Esophagus (tissue), 2 donors: ENCODE measurements at regions not wholly inside any gene's neighbourhood (a gene's known extent, or its start where the extent isn't known, plus 50 kb on each side); places are given as distances from the start of the nearest gene placed in this dataset.
A peak's percentile ranks its signal among the peaks of the same experiment; 100 is the strongest.
"Not testable (repeated sequence)": the region's sequence is repeated elsewhere in the genome, so short reads cannot be mapped to it uniquely, and the experiment has no call there.

Experiments used
- H3K27ac ChIP-seq, 2 donors: one replicate each; pipeline ENCODE4 v1.5.1; 2013; ENCODE audit warnings: low read depth in 2 of 2, mild to moderate bottlenecking in 2 of 2, inconsistent platforms in 1 of 2, low read length in 1 of 2, moderate library complexity in 1 of 2
- H3K27me3 ChIP-seq, 2 donors: one replicate each; pipeline ENCODE4 v1.6.1; 2013; ENCODE audit warnings: low read length in 2 of 2, control low read depth in 1 of 2, mild to moderate bottlenecking in 1 of 2; ENCODE audit not compliant: insufficient read depth in 2 of 2, control insufficient read depth in 1 of 2
- H3K36me3 ChIP-seq, 2 donors: one replicate each; pipeline ENCODE4 v1.6.1; 2013; ENCODE audit warnings: low read length in 1 of 2; ENCODE audit not compliant: control insufficient read depth in 2 of 2, insufficient read depth in 2 of 2
- H3K4me1 ChIP-seq, 2 donors: one replicate each; pipeline ENCODE4 v1.6.1; 2013; ENCODE audit warnings: low read length in 1 of 2; ENCODE audit not compliant: control insufficient read depth in 2 of 2, insufficient read depth in 2 of 2
- H3K4me3 ChIP-seq, 2 donors: one replicate each; pipeline ENCODE4 v1.5.1; 2013; ENCODE audit warnings: low read length in 2 of 2, mild to moderate bottlenecking in 2 of 2, low read depth in 1 of 2, moderate library complexity in 1 of 2
- H3K9me3 ChIP-seq, 2 donors: one replicate each; pipeline ENCODE4 v1.6.1; 2013; ENCODE audit warnings: mild to moderate bottlenecking in 2 of 2, low read depth in 1 of 2, low read length in 1 of 2, moderate library complexity in 1 of 2; ENCODE audit not compliant: control insufficient read depth in 2 of 2, insufficient read depth in 1 of 2
- WGBS, 2 donors: extraction: QIAGEN DNeasy Blood & Tissue Kit; methylation state at CpG; one replicate each; pipeline ENCODE4 v1.1.7; 2013; 5-methylcytosine and 5-hydroxymethylcytosine counted together
- donor health status: healthy with polysubstance abuse.
- donor health status: Bipolar disorder and iron deficiency.

DNA sequence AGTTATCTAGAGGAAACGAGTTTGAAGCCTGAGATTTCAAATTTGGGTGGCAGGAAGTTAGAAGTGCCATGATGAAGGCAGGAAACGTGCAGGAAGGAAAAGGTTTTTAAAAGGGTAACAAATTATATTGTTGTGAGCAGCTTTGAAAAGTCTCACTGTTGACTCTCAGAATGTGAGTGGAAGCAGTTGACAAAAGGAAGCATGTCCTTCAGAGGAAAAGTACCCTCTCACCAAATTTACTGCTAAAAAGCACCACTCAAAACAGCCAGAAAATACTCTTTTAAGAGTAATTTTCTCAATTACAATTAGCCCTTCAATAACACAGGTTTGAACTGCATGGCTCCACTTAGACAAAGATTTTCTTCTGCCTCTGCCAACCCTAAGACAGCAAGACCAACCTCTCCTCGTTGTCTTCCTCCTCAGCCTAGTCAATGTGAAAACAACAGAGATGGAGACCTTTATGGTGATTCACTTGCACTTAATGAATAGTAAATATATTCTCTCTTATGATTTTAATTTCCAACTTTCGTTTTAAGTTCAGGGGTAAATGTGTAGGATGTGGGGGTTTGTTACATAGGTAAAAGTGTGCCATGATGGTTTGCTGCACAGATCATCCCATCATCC lies 117.1 kb upstream of the LIPC start:
- Histone ChIP-seq H3K27me3 (no peaks in the 10 kb centered on the region), H3K4me3 (no peak overlapping the region), H3K4me1 (peaks cover 0 to 4% of the 10 kb centered on the region in 2 donors), H3K36me3 (no peaks in the 10 kb centered on the region), H3K9me3 (no peaks in the 10 kb centered on the region), H3K27ac (no peak overlapping the region)
- 44 to 69% methylated on average over 4 of the region's 4 CpGs for WGBS, 2 donors

DNA sequence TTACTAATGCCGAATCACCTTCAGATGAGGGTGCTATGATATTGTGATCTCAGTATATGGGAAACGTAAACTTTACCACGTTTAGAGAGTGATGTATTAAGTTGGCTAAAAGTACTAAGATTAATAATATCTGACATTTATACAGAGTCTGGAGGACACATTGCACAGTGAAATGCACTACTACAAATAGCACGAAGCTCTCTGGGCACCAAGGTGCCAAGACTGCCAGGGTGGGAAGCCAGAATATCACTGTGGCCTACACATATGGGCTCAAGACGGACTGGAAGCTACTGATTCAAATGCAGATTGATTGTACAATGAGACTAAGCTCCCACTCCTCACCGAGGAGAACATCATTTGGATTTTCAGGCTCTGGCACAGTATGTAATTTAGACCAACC lies 113.3 kb upstream of the LIPC start:
- 88 to 92% methylated on average over 6 of the region's 6 CpGs for WGBS, 2 donors
- Histone ChIP-seq H3K27ac (no peak overlapping the region), H3K9me3 (no peaks in the 10 kb centered on the region), H3K4me1 (no peaks in the 10 kb centered on the region), H3K4me3 (no peak overlapping the region), H3K36me3 (no peaks in the 10 kb centered on the region), H3K27me3 (no peaks in the 10 kb centered on the region)

DNA sequence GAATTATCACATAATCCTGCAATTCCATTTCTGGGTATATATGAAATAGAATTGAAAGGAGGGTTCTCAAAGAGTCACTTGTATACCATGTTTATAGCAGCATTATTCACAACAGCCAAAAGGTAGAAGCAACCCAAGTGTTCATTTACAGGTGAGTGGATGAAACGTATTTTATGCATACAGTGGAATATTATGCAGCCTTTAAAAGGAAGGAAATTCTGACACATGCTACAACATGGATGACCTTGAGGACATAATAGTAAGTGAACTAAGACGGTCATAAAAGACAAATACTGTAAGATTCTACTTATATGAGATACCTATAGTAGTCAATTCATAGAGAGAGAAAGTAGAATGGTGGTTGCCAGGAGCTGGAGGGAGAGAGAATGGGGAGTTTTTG lies 110.8 kb upstream of the LIPC start:
- no peaks in the 10 kb centered on the region for H3K4me1 ChIP-seq
- H3K4me3 ChIP-seq = no peak overlapping the region
- no peaks in the 10 kb centered on the region for H3K27me3 ChIP-seq
- H3K27ac ChIP-seq = no peak overlapping the region
- 82 to 91% methylated on average over 2 of the region's 2 CpGs for WGBS, 2 donors
- H3K9me3 ChIP-seq = no peaks in the 10 kb centered on the region
- H3K36me3 ChIP-seq = no peaks in the 10 kb centered on the region

DNA sequence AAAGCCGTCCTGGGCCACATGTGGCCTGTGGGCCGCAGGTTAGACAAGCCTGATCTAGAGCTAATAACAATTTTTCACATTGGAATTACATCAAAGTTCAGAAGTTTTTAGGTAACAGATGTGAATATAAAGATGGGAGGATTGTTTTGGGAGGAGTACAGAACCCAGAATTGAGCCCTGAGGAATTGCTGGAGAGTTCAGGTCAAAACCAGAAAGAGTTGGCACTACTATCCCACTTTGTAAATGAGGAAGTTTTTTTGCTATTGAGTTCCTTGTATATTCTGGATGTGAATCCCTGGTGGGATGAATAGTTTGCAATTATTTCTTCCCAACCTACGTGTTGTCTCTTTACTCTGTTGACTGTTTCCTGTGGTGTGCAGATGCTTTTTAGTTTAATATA lies 109.5 kb upstream of the LIPC start:
- 54 to 65% methylated on average over 3 of the region's 3 CpGs for WGBS, 2 donors
- Histone ChIP-seq H3K36me3 (no peaks in the 10 kb centered on the region), H3K4me1 (no peaks in the 10 kb centered on the region), H3K9me3 (no peaks in the 10 kb centered on the region), H3K27ac (no peak overlapping the region), H3K4me3 (no peak overlapping the region), H3K27me3 (no peaks in the 10 kb centered on the region)

DNA sequence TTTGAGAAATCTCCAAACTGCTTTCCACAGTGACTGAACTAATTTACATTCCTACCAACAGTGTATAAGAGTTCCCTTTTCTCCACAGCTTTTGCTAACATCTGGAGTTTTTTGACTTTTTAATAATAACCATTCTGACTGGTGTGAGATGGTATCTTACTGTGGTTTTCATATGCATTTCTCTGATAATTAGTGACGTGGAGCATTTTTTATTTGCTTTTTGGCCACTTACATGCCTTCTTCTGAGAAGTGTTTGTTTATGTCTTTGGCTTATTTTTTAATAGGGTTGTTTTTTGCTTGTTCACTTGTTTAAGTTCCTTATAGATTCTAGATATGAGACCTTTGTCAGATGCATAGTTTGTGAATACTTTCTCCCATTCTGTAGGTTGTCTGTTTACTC lies 108.5 kb upstream of the LIPC start:
- H3K4me1 ChIP-seq, H3K27me3 ChIP-seq, H3K4me3 ChIP-seq, H3K36me3 ChIP-seq, H3K27ac ChIP-seq, H3K9me3 ChIP-seq: not testable (repeated sequence)
- WGBS, 2 donors = 41 to 61% methylated on average over 1 of the region's 1 CpG

DNA sequence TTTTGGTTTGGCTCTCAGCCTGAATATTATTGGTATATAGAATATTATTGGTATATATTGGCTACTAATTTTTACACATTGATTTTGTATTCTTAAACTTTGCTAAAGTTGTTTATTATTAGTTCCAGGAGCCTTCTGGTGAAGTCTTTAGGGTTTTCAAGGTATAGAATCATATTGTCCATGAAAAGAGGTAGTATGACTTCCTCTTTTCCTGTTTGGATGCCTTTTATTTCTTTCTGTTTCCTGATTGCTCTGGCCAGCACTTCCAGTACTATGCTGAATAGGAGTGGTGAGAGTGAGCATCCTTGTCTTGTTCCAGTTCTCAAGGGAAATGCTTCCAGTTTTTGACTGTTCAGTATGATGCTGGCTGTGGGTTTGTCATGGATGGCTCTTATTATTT lies 107.3 kb upstream of the LIPC start:
- Histone ChIP-seq H3K9me3 (no peaks in the 10 kb centered on the region), H3K27ac (no peak overlapping the region), H3K4me3 (no peak overlapping the region), H3K4me1 (no peaks in the 10 kb centered on the region), H3K36me3 (no peaks in the 10 kb centered on the region), H3K27me3 (no peaks in the 10 kb centered on the region)

DNA sequence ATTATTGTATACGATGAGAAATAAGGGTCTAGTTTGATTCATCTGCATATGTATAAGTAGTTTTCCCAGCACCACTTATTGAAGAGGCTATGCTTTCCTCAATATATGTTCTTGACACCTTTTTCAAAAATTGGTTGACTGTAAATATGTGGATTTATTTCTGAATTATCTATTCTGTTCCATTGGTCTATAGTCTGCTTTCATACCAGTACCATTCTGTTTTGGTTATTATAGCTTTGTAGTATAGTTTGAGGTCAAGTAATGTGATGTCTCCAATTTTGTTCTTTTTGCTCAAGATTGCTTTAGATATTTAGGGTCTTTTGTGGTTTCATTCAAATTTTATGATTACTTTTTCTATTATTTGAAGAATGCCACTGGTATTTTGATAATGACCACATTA lies 103.8 kb upstream of the LIPC start:
- H3K36me3 ChIP-seq = no peaks in the 10 kb centered on the region
- H3K27ac ChIP-seq = no peak overlapping the region
- no peaks in the 10 kb centered on the region for H3K27me3 ChIP-seq
- H3K9me3 ChIP-seq = no peaks in the 10 kb centered on the region
- peaks cover 0 to 12% of the 10 kb centered on the region in 2 donors for H3K4me1 ChIP-seq
- H3K4me3 ChIP-seq = no peak overlapping the region
- WGBS, 2 donors = 99 to 100% methylated on average over 1 of the region's 1 CpG

DNA sequence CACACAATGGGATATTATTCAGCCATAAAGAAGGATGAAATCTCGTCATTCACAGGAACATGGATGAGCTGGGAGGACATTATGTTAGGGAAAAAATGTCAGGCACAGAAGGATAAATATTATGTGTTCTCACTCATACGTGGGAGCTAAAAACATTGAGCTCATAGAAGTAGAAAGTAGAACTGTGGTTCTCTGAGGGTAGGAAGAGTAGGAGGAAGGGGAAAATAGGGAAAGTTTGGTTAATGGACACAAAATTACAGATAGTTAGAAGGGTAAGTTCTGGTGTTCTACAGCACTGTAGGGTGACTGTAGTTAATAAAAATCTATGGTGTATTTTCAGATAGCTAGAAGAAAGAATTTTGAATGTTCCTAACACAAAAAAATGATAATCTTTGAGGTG lies 102.6 kb upstream of the LIPC start:
- WGBS, 2 donors = 87 to 89% methylated on average over 2 of the region's 2 CpGs
- Histone ChIP-seq H3K4me3 (no peak overlapping the region), H3K9me3 (no peaks in the 10 kb centered on the region), H3K27me3 (no peaks in the 10 kb centered on the region), H3K4me1 (peaks cover 0 to 12% of the 10 kb centered on the region in 2 donors), H3K27ac (no peak overlapping the region), H3K36me3 (no peaks in the 10 kb centered on the region)

DNA sequence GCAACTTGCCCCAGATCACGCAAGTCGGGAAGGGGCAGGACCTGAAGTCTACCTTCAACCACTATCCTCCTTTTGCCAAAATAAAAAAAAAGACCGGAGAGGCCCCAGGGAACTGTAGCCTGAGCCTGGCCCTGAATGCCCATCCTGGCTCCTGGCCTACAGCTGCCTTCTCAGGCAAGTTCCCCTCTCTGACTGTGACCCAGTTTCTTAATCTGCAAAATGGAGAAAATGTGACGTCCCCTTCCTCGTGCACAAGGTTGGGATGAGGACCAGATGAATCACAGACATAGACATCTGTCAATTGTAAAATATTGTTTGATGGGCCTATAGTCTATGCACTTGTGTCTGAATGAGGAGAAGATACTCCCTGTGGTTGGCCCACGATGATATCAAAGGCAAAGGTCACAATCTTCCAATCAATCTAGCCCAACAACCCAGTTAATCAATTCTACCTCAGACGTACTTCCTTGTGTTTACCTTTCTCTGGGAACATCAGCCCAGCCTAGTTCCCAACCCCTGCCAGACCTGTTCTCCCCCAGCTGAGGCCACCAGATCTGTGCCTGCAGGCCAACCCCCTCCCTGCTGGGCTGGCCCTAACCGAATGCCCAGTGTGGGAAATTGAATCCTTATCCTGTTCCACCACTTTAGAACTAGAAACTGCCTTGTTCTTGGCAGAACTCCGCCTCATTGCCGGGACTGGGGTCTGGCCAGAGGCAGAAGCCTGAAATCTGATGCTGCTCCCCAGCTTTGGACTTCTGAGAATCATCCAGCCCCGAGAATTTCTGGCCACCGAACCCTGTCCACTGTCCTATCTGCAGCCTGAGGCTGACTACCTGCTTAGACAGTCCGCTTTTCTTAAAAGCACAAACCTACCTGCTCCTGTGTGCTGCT lies 101.8 kb upstream of the LIPC start:
- Histone ChIP-seq H3K27me3 (no peaks in the 10 kb centered on the region), H3K4me1 (peaks cover 0 to 12% of the 10 kb centered on the region in 2 donors), H3K9me3 (no peaks in the 10 kb centered on the region), H3K27ac (peak overlapping the region; percentile 13 to 81), H3K36me3 (no peaks in the 10 kb centered on the region), H3K4me3 (no peak overlapping the region)
- 62 to 71% methylated on average over 13 of the region's 13 CpGs for WGBS, 2 donors
